ENCODE measurements at regions not wholly inside any gene's neighbourhood (a gene's known extent, or its start where the extent isn't known, plus 50 kb on each side); places are given as distances from the start of the nearest gene placed in this dataset.
A peak's percentile ranks its signal among the peaks of the same experiment; 100 is the strongest.

- Histone ChIP-seq H3K79me2 (ENCODE audit: control insufficient read depth, insufficient read depth, low read length) (no peaks in the 10 kb centered on the region), H4K5ac (ENCODE audit: low read length) (no peak overlapping the region), H3K27ac (ENCODE audit: low read depth, low read length) (no peak overlapping the region), H3K56ac (ENCODE audit: low read length) (no peak overlapping the region), H2BK15ac (replicated peaks; ENCODE audit: low read depth) (no peak overlapping the region), H3K79me1 (ENCODE audit: low read length) (no peaks in the 10 kb centered on the region), H3K36me3 (ENCODE audit: control insufficient read depth, insufficient read depth, low read length) (no peaks in the 10 kb centered on the region), H3K9ac (ENCODE audit: low read length) (no peak overlapping the region), H3K27me3 (ENCODE audit: insufficient read depth, low read length, poor library complexity) (no peaks in the 10 kb centered on the region), H3K4ac (ENCODE audit: low read depth, low read length) (no peak overlapping the region), H3K4me2 (ENCODE audit: low read length) (no peak overlapping the region), H3K4me3 (ENCODE audit: low read length) (no peak overlapping the region), H4K8ac (ENCODE audit: low read depth, low read length) (no peak overlapping the region), H2AK5ac (ENCODE audit: low read length) (no peak overlapping the region), H2BK5ac (ENCODE audit: low read length) (no peak overlapping the region), H3K4me1 (ENCODE audit: control insufficient read depth, low read depth, low read length) (no peaks in the 10 kb centered on the region), H3K18ac (ENCODE audit: low read length) (no peak overlapping the region), H3K23ac (ENCODE audit: low read length) (no peak overlapping the region), H2BK120ac (ENCODE audit: low read depth, low read length) (no peak overlapping the region)
- WGBS (ENCODE audit: extremely low coverage, insufficient coverage, low lambda C conversion rate) = no CpG with 5 or more reads among the region's 1 CpG
- DNase-seq = no peak
These were observed 767.2 kb downstream of the REEP3 start for GRCh38 chr10:64288404-64288803.

GRCh38 chr10:64303566-64303965 lies 782.4 kb downstream of the REEP3 start:
- Histone ChIP-seq H2BK15ac (replicated peaks; ENCODE audit: low read depth) (no peak overlapping the region), H3K27ac (ENCODE audit: low read depth, low read length) (no peak overlapping the region), H3K36me3 (ENCODE audit: control insufficient read depth, insufficient read depth, low read length) (no peaks in the 10 kb centered on the region), H3K4me2 (ENCODE audit: low read length) (no peak overlapping the region), H3K4me3 (ENCODE audit: low read length) (no peak overlapping the region), H3K79me1 (ENCODE audit: low read length) (no peaks in the 10 kb centered on the region), H3K23ac (ENCODE audit: low read length) (no peak overlapping the region), H3K79me2 (ENCODE audit: control insufficient read depth, insufficient read depth, low read length) (no peaks in the 10 kb centered on the region), H3K4ac (ENCODE audit: low read depth, low read length) (no peak overlapping the region), H3K18ac (ENCODE audit: low read length) (peak overlapping the region; percentile 47), H2AK5ac (ENCODE audit: low read length) (no peak overlapping the region), H4K5ac (ENCODE audit: low read length) (no peak overlapping the region), H3K9ac (ENCODE audit: low read length) (no peak overlapping the region), H3K27me3 (ENCODE audit: insufficient read depth, low read length, poor library complexity) (no peaks in the 10 kb centered on the region), H3K4me1 (ENCODE audit: control insufficient read depth, low read depth, low read length) (no peaks in the 10 kb centered on the region), H2BK5ac (ENCODE audit: low read length) (no peak overlapping the region), H2BK120ac (ENCODE audit: low read depth, low read length) (no peak overlapping the region), H3K56ac (ENCODE audit: low read length) (no peak overlapping the region), H4K8ac (ENCODE audit: low read depth, low read length) (no peak overlapping the region)
- no CpG with 5 or more reads among the region's 1 CpG for WGBS (ENCODE audit: extremely low coverage, insufficient coverage, low lambda C conversion rate)
- peak; percentile 59 for DNase-seq

GRCh38 chr10:64306729-64307327 lies 785.6 kb downstream of the REEP3 start:
- Histone ChIP-seq H3K79me1 (ENCODE audit: low read length) (no peaks in the 10 kb centered on the region), H4K5ac (ENCODE audit: low read length) (no peak overlapping the region), H3K4ac (ENCODE audit: low read depth, low read length) (no peak overlapping the region), H3K4me3 (ENCODE audit: low read length) (no peak overlapping the region), H3K36me3 (ENCODE audit: control insufficient read depth, insufficient read depth, low read length) (no peaks in the 10 kb centered on the region), H2BK120ac (ENCODE audit: low read depth, low read length) (peak overlapping the region; percentile 18), H4K8ac (ENCODE audit: low read depth, low read length) (no peak overlapping the region), H3K27ac (ENCODE audit: low read depth, low read length) (no peak overlapping the region), H3K9ac (ENCODE audit: low read length) (no peak overlapping the region), H3K27me3 (ENCODE audit: insufficient read depth, low read length, poor library complexity) (no peaks in the 10 kb centered on the region), H3K4me2 (ENCODE audit: low read length) (no peak overlapping the region), H2AK5ac (ENCODE audit: low read length) (no peak overlapping the region), H3K18ac (ENCODE audit: low read length) (no peak overlapping the region), H2BK5ac (ENCODE audit: low read length) (peak overlapping the region; percentile 24), H3K79me2 (ENCODE audit: control insufficient read depth, insufficient read depth, low read length) (no peaks in the 10 kb centered on the region), H2BK15ac (replicated peaks; ENCODE audit: low read depth) (no peak overlapping the region), H3K4me1 (ENCODE audit: control insufficient read depth, low read depth, low read length) (no peaks in the 10 kb centered on the region), H3K56ac (ENCODE audit: low read length) (no peak overlapping the region), H3K23ac (ENCODE audit: low read length) (no peak overlapping the region)
- peak; percentile 65 for DNase-seq
- WGBS (ENCODE audit: extremely low coverage, insufficient coverage, low lambda C conversion rate) = no CpG with 5 or more reads among the region's 3 CpGs

GRCh38 chr10:64312876-64313275 lies 791.7 kb downstream of the REEP3 start:
- Histone ChIP-seq H3K27me3 (ENCODE audit: insufficient read depth, low read length, poor library complexity) (no peaks in the 10 kb centered on the region), H3K23ac (ENCODE audit: low read length) (no peak overlapping the region), H2AK5ac (ENCODE audit: low read length) (no peak overlapping the region), H3K4me1 (ENCODE audit: control insufficient read depth, low read depth, low read length) (no peaks in the 10 kb centered on the region), H2BK120ac (ENCODE audit: low read depth, low read length) (no peak overlapping the region), H4K8ac (ENCODE audit: low read depth, low read length) (no peak overlapping the region), H3K9ac (ENCODE audit: low read length) (no peak overlapping the region), H3K4me2 (ENCODE audit: low read length) (no peak overlapping the region), H4K5ac (ENCODE audit: low read length) (no peak overlapping the region), H2BK5ac (ENCODE audit: low read length) (no peak overlapping the region), H3K36me3 (ENCODE audit: control insufficient read depth, insufficient read depth, low read length) (no peaks in the 10 kb centered on the region), H2BK15ac (replicated peaks; ENCODE audit: low read depth) (no peak overlapping the region), H3K4ac (ENCODE audit: low read depth, low read length) (no peak overlapping the region), H3K27ac (ENCODE audit: low read depth, low read length) (no peak overlapping the region), H3K18ac (ENCODE audit: low read length) (no peak overlapping the region), H3K79me2 (ENCODE audit: control insufficient read depth, insufficient read depth, low read length) (no peaks in the 10 kb centered on the region), H3K79me1 (ENCODE audit: low read length) (no peaks in the 10 kb centered on the region), H3K56ac (ENCODE audit: low read length) (no peak overlapping the region), H3K4me3 (ENCODE audit: low read length) (no peak overlapping the region)
- DNase-seq = no peak
- WGBS (ENCODE audit: extremely low coverage, insufficient coverage, low lambda C conversion rate) = no CpG with 5 or more reads among the region's 5 CpGs

GRCh38 chr10:64313967-64314366 lies 792.8 kb downstream of the REEP3 start:
- H3K4me1 ChIP-seq (ENCODE audit: control insufficient read depth, low read depth, low read length) = no peaks in the 10 kb centered on the region
- WGBS (ENCODE audit: extremely low coverage, insufficient coverage, low lambda C conversion rate) = no CpG with 5 or more reads among the region's 2 CpGs
- H3K79me1 ChIP-seq (ENCODE audit: low read length) = no peaks in the 10 kb centered on the region
- H3K36me3 ChIP-seq (ENCODE audit: control insufficient read depth, insufficient read depth, low read length) = no peaks in the 10 kb centered on the region
- H2BK15ac ChIP-seq (replicated peaks; ENCODE audit: low read depth) = no peak overlapping the region
- no peak overlapping the region for H3K18ac ChIP-seq (ENCODE audit: low read length)
- H3K23ac ChIP-seq (ENCODE audit: low read length) = no peak overlapping the region
- no peak for DNase-seq
- H3K4me2 ChIP-seq (ENCODE audit: low read length) = no peak overlapping the region
- H3K27me3 ChIP-seq (ENCODE audit: insufficient read depth, low read length, poor library complexity) = no peaks in the 10 kb centered on the region
- H3K4me3 ChIP-seq (ENCODE audit: low read length) = no peak overlapping the region
- no peak overlapping the region for H2AK5ac ChIP-seq (ENCODE audit: low read length)
- no peak overlapping the region for H2BK5ac ChIP-seq (ENCODE audit: low read length)
- H2BK120ac ChIP-seq (ENCODE audit: low read depth, low read length) = no peak overlapping the region
- no peak overlapping the region for H4K8ac ChIP-seq (ENCODE audit: low read depth, low read length)
- no peak overlapping the region for H3K9ac ChIP-seq (ENCODE audit: low read length)
- no peak overlapping the region for H3K27ac ChIP-seq (ENCODE audit: low read depth, low read length)
- no peak overlapping the region for H4K5ac ChIP-seq (ENCODE audit: low read length)
- H3K4ac ChIP-seq (ENCODE audit: low read depth, low read length) = no peak overlapping the region
- no peak overlapping the region for H3K56ac ChIP-seq (ENCODE audit: low read length)
- no peaks in the 10 kb centered on the region for H3K79me2 ChIP-seq (ENCODE audit: control insufficient read depth, insufficient read depth, low read length)

GRCh38 chr10:64316416-64316815 lies 795.2 kb downstream of the REEP3 start:
- Histone ChIP-seq H2AK5ac (ENCODE audit: low read length) (no peak overlapping the region), H4K5ac (ENCODE audit: low read length) (no peak overlapping the region), H2BK5ac (ENCODE audit: low read length) (no peak overlapping the region), H3K79me1 (ENCODE audit: low read length) (no peaks in the 10 kb centered on the region), H3K4me2 (ENCODE audit: low read length) (no peak overlapping the region), H3K4ac (ENCODE audit: low read depth, low read length) (no peak overlapping the region), H2BK120ac (ENCODE audit: low read depth, low read length) (no peak overlapping the region), H3K4me1 (ENCODE audit: control insufficient read depth, low read depth, low read length) (peaks cover 3% of the 10 kb centered on the region), H2BK15ac (replicated peaks; ENCODE audit: low read depth) (no peak overlapping the region), H3K79me2 (ENCODE audit: control insufficient read depth, insufficient read depth, low read length) (no peaks in the 10 kb centered on the region), H3K27ac (ENCODE audit: low read depth, low read length) (no peak overlapping the region), H3K18ac (ENCODE audit: low read length) (no peak overlapping the region), H3K4me3 (ENCODE audit: low read length) (no peak overlapping the region), H3K23ac (ENCODE audit: low read length) (no peak overlapping the region), H3K56ac (ENCODE audit: low read length) (no peak overlapping the region), H3K9ac (ENCODE audit: low read length) (no peak overlapping the region), H4K8ac (ENCODE audit: low read depth, low read length) (no peak overlapping the region), H3K36me3 (ENCODE audit: control insufficient read depth, insufficient read depth, low read length) (no peaks in the 10 kb centered on the region), H3K27me3 (ENCODE audit: insufficient read depth, low read length, poor library complexity) (no peaks in the 10 kb centered on the region)
- DNase-seq = no peak
- WGBS (ENCODE audit: extremely low coverage, insufficient coverage, low lambda C conversion rate) = no CpG with 5 or more reads among the region's 1 CpG

Data from mesendoderm (in vitro differentiated cells).